Uterus (tissue), 3 donors: ENCODE measurements at regions not wholly inside any gene's neighbourhood (a gene's known extent, or its start where the extent isn't known, plus 50 kb on each side); places are given as distances from the start of the nearest gene placed in this dataset.

Source experiments
- DNase-seq, 2 donors: peaks; one replicate each; pipeline ENCODE4 v3.0.0-alpha.2; 2019 to 2020
- H3K27ac ChIP-seq, 2 donors: fragments of 200-600 bp; sonication (generic); 1 replicate in 1 of 2; 2 replicates in 1 of 2; pipeline ENCODE4 v1.5.1; 2016 to 2018
- H3K27me3 ChIP-seq, 2 donors: fragments of 200-600 bp; sonication (generic); one replicate each; pipeline ENCODE4 v1.5.1; 2018 to 2019; ENCODE audit warnings: control low read depth in 1 of 2
- H3K36me3 ChIP-seq, 2 donors: fragments of 200-600 bp; sonication (generic); one replicate each; pipeline ENCODE4 v1.5.1; 2019; ENCODE audit warnings: control low read depth in 1 of 2
- H3K4me1 ChIP-seq, 2 donors: fragments of 200-600 bp; sonication (generic); one replicate each; pipeline ENCODE4 v1.5.1; 2018 to 2019; ENCODE audit warnings: control low read depth in 1 of 2
- H3K4me3 ChIP-seq, 2 donors: fragments of 200-600 bp; sonication (generic); 1 replicate in 1 of 2; 2 replicates in 1 of 2; pipeline ENCODE4 v1.5.1; 2018 to 2019; ENCODE audit warnings: mild to moderate bottlenecking in 1 of 2
- H3K9me3 ChIP-seq, 2 donors: fragments of 200-600 bp; sonication (generic); one replicate each; pipeline ENCODE4 v1.5.1; 2019; ENCODE audit warnings: control low read depth in 1 of 2
- POLR2A ChIP-seq, 2 donors: fragments of 450-650 bp; IDR thresholded peaks; one replicate each; pipeline ENCODE4 v1.6.1; 2016; ENCODE audit warnings: antibody characterized with exemption in 2 of 2, mild to moderate bottlenecking in 1 of 2, moderate library complexity in 1 of 2
- intact Hi-C: fragments of 100-400 bp; cut with DNase I; formaldehyde crosslinking; loops from one replicate; pipeline ENCODE4 v1.15.1; 2023; ENCODE audit warnings: low total_unique reads
- TF ChIP-seq, protein P1 (sequence below), 4 experiments: fragments of 200-600 bp in 2 of 4; fragments of 450-650 bp in 2 of 4; sonication (generic) in 2 of 4; IDR thresholded peaks; one replicate each; pipeline ENCODE4 v1.5.1; 2016 to 2019; ENCODE audit warnings: antibody characterized with exemption in 4 of 4, mild to moderate bottlenecking in 2 of 4, moderate library complexity in 1 of 4
- donor health status: DM: yes; HTN: yes; CAD: no.

GRCh38 chr6:22784601-22785410 is 215.4 kb downstream of the HDGFL1 start:
- H3K4me3 ChIP-seq = no peak overlapping the region
- intact Hi-C loops = no loop called here
- peaks cover 0 to 6% of the 10 kb centered on the region in 2 donors for H3K4me1 ChIP-seq
- no peak for TF ChIP-seq POLR2A (IDR thresholded peaks at IDR 0.05)
- TF ChIP-seq, protein P1, sequence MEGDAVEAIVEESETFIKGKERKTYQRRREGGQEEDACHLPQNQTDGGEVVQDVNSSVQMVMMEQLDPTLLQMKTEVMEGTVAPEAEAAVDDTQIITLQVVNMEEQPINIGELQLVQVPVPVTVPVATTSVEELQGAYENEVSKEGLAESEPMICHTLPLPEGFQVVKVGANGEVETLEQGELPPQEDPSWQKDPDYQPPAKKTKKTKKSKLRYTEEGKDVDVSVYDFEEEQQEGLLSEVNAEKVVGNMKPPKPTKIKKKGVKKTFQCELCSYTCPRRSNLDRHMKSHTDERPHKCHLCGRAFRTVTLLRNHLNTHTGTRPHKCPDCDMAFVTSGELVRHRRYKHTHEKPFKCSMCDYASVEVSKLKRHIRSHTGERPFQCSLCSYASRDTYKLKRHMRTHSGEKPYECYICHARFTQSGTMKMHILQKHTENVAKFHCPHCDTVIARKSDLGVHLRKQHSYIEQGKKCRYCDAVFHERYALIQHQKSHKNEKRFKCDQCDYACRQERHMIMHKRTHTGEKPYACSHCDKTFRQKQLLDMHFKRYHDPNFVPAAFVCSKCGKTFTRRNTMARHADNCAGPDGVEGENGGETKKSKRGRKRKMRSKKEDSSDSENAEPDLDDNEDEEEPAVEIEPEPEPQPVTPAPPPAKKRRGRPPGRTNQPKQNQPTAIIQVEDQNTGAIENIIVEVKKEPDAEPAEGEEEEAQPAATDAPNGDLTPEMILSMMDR (IDR thresholded peaks at IDR 0.05) = no peak
- H3K27ac ChIP-seq = peak overlapping the region; percentile 2 to 14
- no peaks in the 10 kb centered on the region for H3K36me3 ChIP-seq
- H3K9me3 ChIP-seq = no peaks in the 10 kb centered on the region
- H3K27me3 ChIP-seq = no peaks in the 10 kb centered on the region
- no peak for DNase-seq

DNA sequence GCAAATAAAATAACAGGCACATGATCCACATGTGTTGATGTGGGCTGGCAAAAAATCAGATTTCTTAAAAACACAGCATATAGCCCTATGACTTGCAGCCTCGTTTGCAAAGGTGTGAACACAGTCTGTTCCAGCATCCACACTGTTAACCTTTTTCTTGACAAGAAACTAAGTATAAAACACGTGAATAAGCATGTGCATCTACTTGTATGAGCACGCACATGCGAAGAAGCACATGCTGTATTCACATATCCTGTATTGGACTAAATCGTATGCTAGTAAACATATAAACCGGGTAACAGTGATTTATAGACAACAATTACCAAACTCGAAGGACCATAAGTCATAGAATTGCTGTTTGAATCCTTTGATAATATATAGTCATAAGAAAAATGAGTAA is 218.7 kb downstream of the HDGFL1 start:
- TF ChIP-seq, protein P1 (IDR thresholded peaks at IDR 0.05) = no peak
- no peak for TF ChIP-seq POLR2A (IDR thresholded peaks at IDR 0.05)
- H3K36me3 ChIP-seq = no peaks in the 10 kb centered on the region
- DNase-seq = no peak
- H3K4me3 ChIP-seq = no peak overlapping the region
- H3K27ac ChIP-seq = no peak overlapping the region
- H3K4me1 ChIP-seq = peaks cover 0 to 6% of the 10 kb centered on the region in 2 donors
- intact Hi-C loops = no loop called here
- no peaks in the 10 kb centered on the region for H3K27me3 ChIP-seq
- H3K9me3 ChIP-seq = no peaks in the 10 kb centered on the region

GRCh38 chr6:22789315-22789714 is 219.9 kb downstream of the HDGFL1 start:
- no peak for DNase-seq
- no peak for TF ChIP-seq POLR2A (IDR thresholded peaks at IDR 0.05)
- TF ChIP-seq, protein P1 (IDR thresholded peaks at IDR 0.05) = no peak
- intact Hi-C loops = no loop called here
- Histone ChIP-seq H3K27ac (no peak overlapping the region), H3K36me3 (no peaks in the 10 kb centered on the region), H3K4me3 (no peak overlapping the region), H3K4me1 (peaks cover 0 to 4% of the 10 kb centered on the region in 2 donors), H3K9me3 (no peaks in the 10 kb centered on the region), H3K27me3 (no peaks in the 10 kb centered on the region)

DNA sequence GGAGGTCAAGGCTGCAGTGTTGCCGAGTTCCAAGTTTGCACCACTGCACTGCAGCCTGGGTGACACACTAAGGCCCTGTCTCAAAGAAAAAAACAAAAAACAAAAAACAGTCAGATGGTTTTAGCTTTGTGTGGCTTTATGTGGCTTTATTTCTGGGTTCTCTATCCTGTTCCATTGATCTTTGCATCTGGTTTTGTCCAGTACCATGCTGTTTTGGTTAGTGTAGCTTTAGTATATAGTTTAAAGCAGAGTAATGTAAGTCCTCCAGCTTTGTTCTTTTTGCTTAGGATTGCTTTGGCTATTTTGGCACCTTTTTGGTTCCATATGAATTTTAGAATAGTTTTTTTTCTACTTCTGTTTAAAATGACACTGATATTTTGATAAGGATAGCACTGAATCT is 225.5 kb downstream of the HDGFL1 start:
- Histone ChIP-seq H3K4me1 (no peaks in the 10 kb centered on the region), H3K9me3 (no peaks in the 10 kb centered on the region), H3K27me3 (no peaks in the 10 kb centered on the region), H3K4me3 (no peak overlapping the region), H3K36me3 (no peaks in the 10 kb centered on the region), H3K27ac (no peak overlapping the region)
- no peak for DNase-seq
- intact Hi-C loops = no loop called here
- TF ChIP-seq, protein P1 (IDR thresholded peaks at IDR 0.05) = no peak
- TF ChIP-seq POLR2A (IDR thresholded peaks at IDR 0.05) = no peak

DNA sequence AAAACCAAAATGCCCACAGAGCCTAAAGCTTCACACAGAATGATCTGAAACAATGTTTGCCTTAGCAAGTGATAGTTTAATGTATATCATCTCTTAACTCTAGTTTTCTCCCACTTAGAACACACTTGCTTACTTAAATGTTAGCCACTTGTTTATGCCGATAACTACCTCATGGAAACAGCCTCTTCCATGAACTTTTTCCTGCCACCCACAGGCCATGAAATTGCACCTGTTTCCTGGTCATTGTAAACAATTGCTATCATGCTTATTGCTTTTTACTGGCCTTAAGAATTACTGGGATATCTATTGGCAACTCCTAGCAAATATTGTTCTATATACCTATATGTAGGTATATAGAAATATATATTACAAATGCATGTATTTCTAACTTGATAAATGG is 231.1 kb downstream of the HDGFL1 start:
- intact Hi-C loops = no loop called here
- DNase-seq = no peak
- Histone ChIP-seq H3K36me3 (no peaks in the 10 kb centered on the region), H3K4me3 (no peak overlapping the region), H3K27ac (no peak overlapping the region), H3K9me3 (no peaks in the 10 kb centered on the region), H3K27me3 (no peaks in the 10 kb centered on the region), H3K4me1 (no peaks in the 10 kb centered on the region)
- no peak for TF ChIP-seq POLR2A (IDR thresholded peaks at IDR 0.05)
- TF ChIP-seq, protein P1 (IDR thresholded peaks at IDR 0.05) = no peak
